ENCODE measurements at regions not wholly inside any gene's neighbourhood (a gene's known extent, or its start where the extent isn't known, plus 50 kb on each side); places are given as distances from the start of the nearest gene placed in this dataset.

GRCh38 chr3:70748593-70748992, 436.2 kb upstream of the MDFIC2 start:
- no peaks in the 10 kb centered on the region for H3K27me3 ChIP-seq

GRCh38 chr3:70747847-70748246, 435.4 kb upstream of the MDFIC2 start:
- H3K27me3 ChIP-seq: no peaks in the 10 kb centered on the region
- TF ChIP-seq CTCF (IDR thresholded peaks at IDR 0.05): no peak
- H3K4me1 ChIP-seq: no peaks in the 10 kb centered on the region
- no peak overlapping the region for H3K4me3 ChIP-seq
- H3K27ac ChIP-seq: no peak overlapping the region
- no peaks in the 10 kb centered on the region for H3K9me3 ChIP-seq
- intact Hi-C loops (cut with DNase I): no loop called here
- no peak for DNase-seq (ENCODE audit: low spot score in 2 of 2)
- H3K36me3 ChIP-seq: no peaks in the 10 kb centered on the region

More at GRCh38 chr3:70748593-70748992, 436.2 kb upstream of the MDFIC2 start:
- Histone ChIP-seq H3K27ac (no peak overlapping the region), H3K36me3 (no peaks in the 10 kb centered on the region), H3K9me3 (no peaks in the 10 kb centered on the region), H3K4me3 (no peak overlapping the region), H3K4me1 (no peaks in the 10 kb centered on the region)
- intact Hi-C loops (cut with DNase I): no loop called here
- no peak for DNase-seq (ENCODE audit: low spot score in 2 of 2)
- TF ChIP-seq CTCF (IDR thresholded peaks at IDR 0.05): no peak

DNA sequence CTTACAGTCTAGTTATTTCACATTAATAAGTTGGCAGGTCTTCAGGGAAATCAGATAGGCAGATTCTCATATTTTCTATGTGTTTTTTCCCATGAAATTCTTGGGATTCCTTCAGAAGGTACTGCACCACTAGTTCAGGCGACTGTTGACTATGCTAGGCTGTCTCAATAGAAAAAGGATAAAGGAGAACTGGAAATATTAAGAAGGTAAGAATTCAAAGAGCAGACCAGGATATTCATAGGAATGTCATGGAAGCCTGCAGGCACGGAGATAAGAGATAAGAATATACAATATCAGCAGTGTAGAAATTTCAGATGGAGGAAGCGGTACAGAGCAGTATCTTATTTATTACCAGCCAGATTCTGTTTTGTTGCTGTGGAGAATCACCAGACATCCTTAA, 432.1 kb upstream of the MDFIC2 start:
- no peak for DNase-seq (ENCODE audit: low spot score in 2 of 2)
- TF ChIP-seq CTCF (IDR thresholded peaks at IDR 0.05): no peak
- Histone ChIP-seq H3K9me3 (no peaks in the 10 kb centered on the region), H3K27me3 (no peaks in the 10 kb centered on the region), H3K4me1 (no peaks in the 10 kb centered on the region), H3K27ac (no peak overlapping the region), H3K4me3 (no peak overlapping the region), H3K36me3 (no peaks in the 10 kb centered on the region)
- intact Hi-C loops (cut with DNase I): no loop called here

GRCh38 chr3:70743754-70744153, 431.3 kb upstream of the MDFIC2 start:
- no peaks in the 10 kb centered on the region for H3K36me3 ChIP-seq
- H3K4me1 ChIP-seq: no peaks in the 10 kb centered on the region
- no peak overlapping the region for H3K27ac ChIP-seq
- H3K27me3 ChIP-seq: no peaks in the 10 kb centered on the region
- H3K4me3 ChIP-seq: no peak overlapping the region
- intact Hi-C loops (cut with DNase I): no loop called here
- TF ChIP-seq CTCF (IDR thresholded peaks at IDR 0.05): no peak
- H3K9me3 ChIP-seq: no peaks in the 10 kb centered on the region
- no peak for DNase-seq (ENCODE audit: low spot score in 2 of 2)

GRCh38 chr3:70742081-70742480, 429.6 kb upstream of the MDFIC2 start:
- Histone ChIP-seq H3K4me3 (no peak overlapping the region), H3K27ac (no peak overlapping the region), H3K9me3 (no peaks in the 10 kb centered on the region), H3K27me3 (no peaks in the 10 kb centered on the region), H3K36me3 (no peaks in the 10 kb centered on the region), H3K4me1 (no peaks in the 10 kb centered on the region)
- intact Hi-C loops (cut with DNase I): no loop called here
- no peak for DNase-seq (ENCODE audit: low spot score in 2 of 2)
- no peak for TF ChIP-seq CTCF (IDR thresholded peaks at IDR 0.05)

DNA sequence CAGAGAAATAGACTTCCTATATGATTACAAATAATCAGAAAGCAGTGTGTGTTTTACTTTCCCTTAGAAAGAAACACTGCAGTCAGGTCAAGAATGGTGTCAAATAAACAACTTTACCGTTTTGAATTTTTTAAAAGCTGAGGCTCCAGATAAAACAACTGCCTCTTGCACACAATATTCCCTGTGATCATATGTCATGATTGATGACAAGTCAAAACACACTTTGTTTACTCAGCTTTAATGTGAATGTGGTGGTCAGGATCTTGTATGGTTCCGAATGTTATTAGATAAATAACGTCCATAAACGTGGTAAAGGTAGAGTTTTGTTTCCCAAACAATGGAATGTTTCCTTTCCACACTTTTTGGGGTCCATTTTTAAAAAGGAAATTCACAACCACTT, 428.4 kb upstream of the MDFIC2 start:
- no peak for DNase-seq (ENCODE audit: low spot score in 2 of 2)
- no peak for TF ChIP-seq CTCF (IDR thresholded peaks at IDR 0.05)
- Histone ChIP-seq H3K9me3 (no peaks in the 10 kb centered on the region), H3K27ac (no peak overlapping the region), H3K36me3 (no peaks in the 10 kb centered on the region), H3K4me3 (no peak overlapping the region), H3K27me3 (no peaks in the 10 kb centered on the region), H3K4me1 (no peaks in the 10 kb centered on the region)
- intact Hi-C loops (cut with DNase I): no loop called here

All from ascending aorta (tissue), 2 donors.